ENCODE measurements at regions not wholly inside any gene's neighbourhood (a gene's known extent, or its start where the extent isn't known, plus 50 kb on each side); places are given as distances from the start of the nearest gene placed in this dataset.

- H3K9me3 Mint-ChIP-seq: no peaks in the 10 kb centered on the region
- no peak for TF ChIP-seq EZH2phosphoT487 (IDR thresholded peaks at IDR 0.05)
- TF ChIP-seq CTCF (IDR thresholded peaks at IDR 0.05): no peak
- no peak for TF ChIP-seq EZH2 (IDR thresholded peaks at IDR 0.05)
- Histone ChIP-seq H3K4me2 (no peak overlapping the region), H3K36me3 (no peaks in the 10 kb centered on the region), H3K79me2 (ENCODE audit: low read depth) (no peaks in the 10 kb centered on the region), H3K4me1 (peaks cover 17% of the 10 kb centered on the region), H3K27ac (no peak overlapping the region), H3K9ac (no peak overlapping the region), H4K20me1 (ENCODE audit: low read depth) (no peaks in the 10 kb centered on the region), H3K4me3 (no peak overlapping the region), H3K9me3 (ENCODE audit: low read depth) (no peaks in the 10 kb centered on the region), H3K27me3 (no peaks in the 10 kb centered on the region), H2AFZ (replicated peaks) (no peak overlapping the region), H3F3A (ENCODE audit: low read depth) (no peaks in the 10 kb centered on the region)
- H3K27ac Mint-ChIP-seq: no peak overlapping the region
- H3K4me1 Mint-ChIP-seq: peaks cover 20% of the 10 kb centered on the region
- H3K36me3 Mint-ChIP-seq: no peaks in the 10 kb centered on the region
- DNase-seq (ENCODE audit: low spot score): no peak
- no peaks in the 10 kb centered on the region for H3K27me3 Mint-ChIP-seq (ENCODE audit: insufficient read depth, low read depth)
- H3K4me3 Mint-ChIP-seq: no peak overlapping the region
These were observed 421.9 kb downstream of the LPIN1 start for GRCh38 chr2:12168354-12168753.

DNA sequence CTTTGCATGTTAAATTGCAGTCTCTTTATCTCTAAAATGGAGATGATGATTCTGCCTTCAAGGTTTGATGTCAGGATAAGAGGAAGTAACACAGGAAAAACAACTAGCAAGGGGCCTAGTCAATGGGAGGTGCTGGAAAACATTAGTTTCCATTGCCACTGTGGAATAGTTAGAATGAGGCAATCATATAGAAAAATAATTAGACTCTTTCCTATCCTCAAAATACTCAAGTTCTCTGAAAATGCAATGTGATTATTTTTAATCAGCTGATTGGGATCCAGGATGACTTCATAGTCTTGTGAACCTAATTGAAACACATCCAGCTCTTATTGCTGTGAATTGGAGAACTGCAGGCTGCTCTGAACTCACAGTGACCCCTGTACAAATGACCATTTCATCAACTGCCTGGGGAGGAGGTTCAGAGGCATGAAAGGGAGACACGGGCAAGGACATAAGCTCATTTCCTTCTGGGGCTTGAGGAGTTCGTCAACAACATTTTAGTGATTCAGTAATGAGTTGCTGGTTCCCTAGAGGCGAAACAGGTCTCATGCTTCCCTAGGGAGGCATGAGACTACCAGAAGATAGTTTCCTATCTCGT, 422.5 kb downstream of the LPIN1 start:
- H2AFZ ChIP-seq (replicated peaks): no peak overlapping the region
- Mint-ChIP-seq H3K36me3 (no peaks in the 10 kb centered on the region), H3K4me3 (no peak overlapping the region), H3K27me3 (ENCODE audit: insufficient read depth, low read depth) (no peaks in the 10 kb centered on the region), H3K27ac (no peak overlapping the region), H3K4me1 (peaks cover 20% of the 10 kb centered on the region), H3K9me3 (no peaks in the 10 kb centered on the region)
- no peaks in the 10 kb centered on the region for H3F3A ChIP-seq (ENCODE audit: low read depth)
- H3K4me1 ChIP-seq: peaks cover 17% of the 10 kb centered on the region
- no peak overlapping the region for H3K27ac ChIP-seq
- no peaks in the 10 kb centered on the region for H3K36me3 ChIP-seq
- H3K9ac ChIP-seq: no peak overlapping the region
- H3K9me3 ChIP-seq (ENCODE audit: low read depth): no peaks in the 10 kb centered on the region
- DNase-seq (ENCODE audit: low spot score): no peak
- no peaks in the 10 kb centered on the region for H4K20me1 ChIP-seq (ENCODE audit: low read depth)
- no peak overlapping the region for H3K4me2 ChIP-seq
- no peak overlapping the region for H3K4me3 ChIP-seq
- no peaks in the 10 kb centered on the region for H3K27me3 ChIP-seq
- no peaks in the 10 kb centered on the region for H3K79me2 ChIP-seq (ENCODE audit: low read depth)
- TF ChIP-seq EZH2 (IDR thresholded peaks at IDR 0.05) (no peak), CTCF (IDR thresholded peaks at IDR 0.05) (no peak)

DNA sequence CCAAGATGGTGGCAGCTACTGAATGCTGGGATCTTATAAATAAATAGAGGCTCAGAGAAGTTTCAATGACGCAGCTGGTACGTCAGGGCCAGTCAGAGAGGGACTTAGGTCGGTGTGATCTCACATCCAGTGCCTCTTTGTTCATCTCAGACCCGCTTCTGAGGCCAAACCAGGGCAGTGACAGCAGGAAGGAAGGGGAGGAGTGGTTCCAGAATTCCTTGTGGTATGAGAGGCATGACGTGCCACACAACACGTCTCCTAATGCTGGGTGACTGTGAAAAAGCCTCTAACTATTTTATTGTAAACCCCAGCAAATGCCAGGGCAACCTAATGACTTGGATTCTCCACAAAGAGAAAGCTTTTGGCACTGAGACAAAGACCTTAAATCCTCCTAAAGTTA, 423.3 kb downstream of the LPIN1 start:
- Histone ChIP-seq H2AFZ (replicated peaks) (peak overlapping the region; percentile 56), H3K36me3 (no peaks in the 10 kb centered on the region), H3K79me2 (ENCODE audit: low read depth) (no peaks in the 10 kb centered on the region), H3K9me3 (ENCODE audit: low read depth) (no peaks in the 10 kb centered on the region), H3K27me3 (no peaks in the 10 kb centered on the region), H3K4me3 (no peak overlapping the region), H3F3A (ENCODE audit: low read depth) (no peaks in the 10 kb centered on the region), H3K27ac (no peak overlapping the region), H3K4me2 (peak overlapping the region; percentile 33), H3K9ac (no peak overlapping the region), H4K20me1 (ENCODE audit: low read depth) (no peaks in the 10 kb centered on the region), H3K4me1 (peaks cover 18% of the 10 kb centered on the region)
- Mint-ChIP-seq H3K36me3 (no peaks in the 10 kb centered on the region), H3K27me3 (ENCODE audit: insufficient read depth, low read depth) (no peaks in the 10 kb centered on the region), H3K27ac (no peak overlapping the region), H3K4me1 (peaks cover 20% of the 10 kb centered on the region), H3K9me3 (no peaks in the 10 kb centered on the region), H3K4me3 (no peak overlapping the region)
- DNase-seq (ENCODE audit: low spot score): peak; percentile 31
- TF ChIP-seq EZH2phosphoT487 (IDR thresholded peaks at IDR 0.05) (no peak), EZH2 (IDR thresholded peaks at IDR 0.05) (no peak), CTCF (IDR thresholded peaks at IDR 0.05) (no peak)
